GM18507 (cell line): ENCODE measurements at regions not wholly inside any gene's neighbourhood (a gene's known extent, or its start where the extent isn't known, plus 50 kb on each side); places are given as distances from the start of the nearest gene placed in this dataset.

ENCODE experiments used
- DNase-seq: peaks from one replicate; pipeline ENCODE4 v3.0.0; 2011; ENCODE audit warnings: low read depth; ENCODE audit not compliant: insufficient read length; ENCODE audit errors: extremely low spot score
- FAIRE-seq: peaks from 2 replicates; lab custom pipeline; 2011; peaks lifted over from hg19 to GRCh38; lab: Jason Lieb, UNC

DNA sequence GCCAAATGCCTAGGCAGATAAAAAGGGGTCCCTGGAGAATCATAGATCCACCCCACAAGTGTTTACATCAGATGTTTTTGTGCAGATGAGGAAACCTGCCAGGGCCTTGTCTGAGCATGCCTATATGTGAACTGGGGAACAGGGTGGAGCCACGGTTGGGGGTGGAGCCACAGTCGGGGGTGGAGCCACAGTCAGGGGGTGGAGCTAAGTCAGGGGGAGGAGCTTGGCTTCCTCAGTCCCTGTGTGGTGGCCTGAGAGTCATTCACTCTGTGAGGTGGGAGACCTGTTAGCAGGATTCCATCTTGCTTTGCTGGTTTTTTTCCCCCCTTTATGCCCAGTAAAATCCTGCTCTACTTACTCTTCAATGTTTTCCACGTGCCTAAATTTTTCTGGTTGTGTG is 57.8 kb upstream of the TGFBR2 start:
- DNase-seq (no peak), FAIRE-seq (no peak)

- DNase-seq (no peak), FAIRE-seq (no peak)
These were observed 56.8 kb upstream of the TGFBR2 start for GRCh38 chr3:30549600-30549999.

- no peak for DNase-seq
- FAIRE-seq = no peak
These were observed 56.2 kb upstream of the TGFBR2 start for GRCh38 chr3:30550246-30550645.

GRCh38 chr3:30551266-30551665 is 55.1 kb upstream of the TGFBR2 start:
- DNase-seq (no peak), FAIRE-seq (no peak)

DNA sequence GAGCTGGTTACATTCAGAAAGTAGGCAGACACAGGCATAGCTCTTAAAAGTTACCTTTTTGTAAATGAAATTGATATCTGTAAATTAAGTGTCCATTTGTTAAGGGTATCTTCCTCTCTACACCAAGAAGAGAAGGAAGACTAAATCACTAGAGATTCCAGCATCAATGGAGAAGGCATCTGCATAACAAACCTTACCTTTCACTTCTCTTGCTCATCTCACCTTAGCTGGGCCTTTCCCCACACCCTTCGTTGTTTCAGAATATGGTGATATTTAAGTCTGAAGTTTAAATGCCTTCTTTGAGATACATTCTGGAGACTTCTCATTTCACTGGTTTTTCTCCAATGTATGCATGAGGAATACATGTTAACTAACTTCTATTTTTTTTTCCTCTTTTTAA is 54.5 kb upstream of the TGFBR2 start:
- DNase-seq = no peak
- no peak for FAIRE-seq

- no peak for FAIRE-seq
- DNase-seq = no peak
These were observed 52.6 kb upstream of the TGFBR2 start for GRCh38 chr3:30553641-30554316.

GRCh38 chr3:30554317-30554690 is 52.1 kb upstream of the TGFBR2 start:
- DNase-seq (no peak), FAIRE-seq (no peak)

- no peak for FAIRE-seq
- no peak for DNase-seq
These were observed 50.4 kb upstream of the TGFBR2 start for GRCh38 chr3:30555968-30556367.
